Kidney glomerular epithelial cell (primary cell): ENCODE measurements at regions not wholly inside any gene's neighbourhood (a gene's known extent, or its start where the extent isn't known, plus 50 kb on each side); places are given as distances from the start of the nearest gene placed in this dataset.

Experiments
- DNase-seq: peaks from one replicate; lab custom pipeline; 2025; lab: John Stamatoyannopoulos, UW

DNA sequence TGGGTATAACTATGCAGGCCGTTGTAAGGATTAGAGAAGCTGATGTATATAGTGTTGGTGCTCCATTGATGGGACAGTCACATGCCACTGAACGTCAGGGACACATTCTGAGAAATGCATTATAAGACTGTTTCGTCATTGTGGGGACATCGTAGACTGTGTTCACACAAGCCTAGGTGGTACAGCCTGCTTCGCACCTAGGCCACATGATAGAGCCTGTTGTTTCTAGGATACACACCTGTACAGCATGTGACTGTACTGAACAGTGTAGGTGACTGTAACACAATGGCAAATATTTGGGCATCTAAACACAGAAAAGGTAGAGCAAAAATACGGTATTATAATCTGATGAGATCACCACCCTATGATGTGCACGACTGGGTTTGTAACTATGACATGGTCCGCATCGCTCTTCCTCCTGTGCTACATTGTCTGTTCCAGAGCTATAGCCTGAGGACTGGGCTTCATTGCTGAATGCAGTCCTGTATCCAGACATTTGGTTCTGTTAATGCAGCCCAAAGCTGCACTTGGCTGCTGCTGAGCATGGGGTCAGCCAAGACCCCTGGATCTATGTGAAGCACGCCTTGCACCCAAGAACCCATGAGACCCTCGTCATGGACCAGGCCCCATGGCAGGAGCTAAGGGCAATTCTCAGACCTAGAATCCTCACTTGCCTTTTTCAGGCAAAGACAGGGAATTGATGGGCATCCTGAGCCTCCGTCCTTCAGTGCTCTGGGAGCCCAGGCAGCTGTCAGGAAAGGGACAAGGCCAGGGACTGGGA is 51.1 kb upstream of the THY1 start:
- no peak for DNase-seq

DNA sequence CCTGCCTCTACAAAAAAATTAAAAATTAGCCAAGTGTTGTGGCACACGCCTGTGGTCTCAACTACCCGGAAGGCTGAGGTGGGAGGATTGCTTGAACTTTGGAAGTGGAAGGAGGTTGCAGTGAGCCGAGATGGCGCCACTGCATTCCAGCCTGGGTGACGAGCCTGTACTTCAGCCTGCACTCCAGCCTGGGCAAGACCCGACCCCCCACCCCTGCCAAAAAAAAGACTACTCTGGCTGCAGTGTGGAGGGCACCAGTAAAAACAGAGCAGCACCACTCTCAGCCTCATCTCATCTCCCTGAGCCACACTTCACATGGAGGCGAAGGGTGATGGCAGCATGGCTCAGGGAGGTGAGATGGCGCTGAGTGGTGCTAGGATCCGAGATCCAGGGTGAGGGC is 50.3 kb upstream of the THY1 start:
- no peak for DNase-seq

DNA sequence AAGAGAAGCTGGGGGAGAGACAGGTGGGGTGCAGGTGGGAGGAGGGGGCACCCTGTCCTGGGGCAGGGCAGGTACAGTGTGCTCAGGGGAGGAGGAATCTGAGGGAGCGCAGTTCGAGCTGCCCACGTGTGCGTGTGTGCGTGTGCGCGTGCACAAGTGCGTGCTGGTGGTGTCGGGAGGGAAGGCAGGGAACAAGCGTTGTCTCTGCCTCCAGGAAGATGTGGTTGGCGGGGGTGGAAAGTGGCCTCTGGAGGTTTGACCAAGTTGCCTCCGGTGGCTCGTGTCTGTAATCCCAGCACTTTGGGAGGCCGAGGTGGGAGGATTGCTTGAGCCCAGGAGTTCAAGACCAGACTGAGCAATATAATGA is 49.9 kb upstream of the THY1 start:
- DNase-seq: no peak
